Smooth muscle cell (in vitro differentiated cells): ENCODE measurements at regions not wholly inside any gene's neighbourhood (a gene's known extent, or its start where the extent isn't known, plus 50 kb on each side); places are given as distances from the start of the nearest gene placed in this dataset.

Source experiments
- DNase-seq: peaks from one replicate; lab custom pipeline; 2025; ENCODE audit not compliant: unreplicated experiment; lab: John Stamatoyannopoulos, UW
- H2AFZ ChIP-seq: fragments of 200-600 bp; sonication (generic); 2 replicates; pipeline ENCODE4 v1.6.0; 2016; ENCODE audit warnings: antibody characterized with exemption, low read depth, mild to moderate bottlenecking
- H3F3A ChIP-seq: fragments of 200-600 bp; sonication (generic); 2 replicates; pipeline ENCODE4 v1.6.0; 2017; ENCODE audit warnings: antibody characterized with exemption, low read depth
- H3K27ac ChIP-seq: fragments of 200-600 bp; sonication (generic); 2 replicates; pipeline ENCODE4 v1.5.1; 2016; ENCODE audit warnings: low read depth, mild to moderate bottlenecking
- H3K27me3 ChIP-seq: fragments of 200-600 bp; sonication (generic); 2 replicates; pipeline ENCODE4 v1.6.1; 2016; ENCODE audit warnings: low read depth, mild to moderate bottlenecking
- H3K36me3 ChIP-seq: fragments of 200-600 bp; sonication (generic); 2 replicates; pipeline ENCODE4 v1.5.1; 2016; ENCODE audit warnings: low read depth
- H3K4me1 ChIP-seq: fragments of 200-600 bp; sonication (generic); 2 replicates; pipeline ENCODE4 v1.5.1; 2016; ENCODE audit warnings: low read depth
- H3K4me2 ChIP-seq: fragments of 200-600 bp; sonication (generic); 2 replicates; pipeline ENCODE4 v1.6.0; 2016; ENCODE audit warnings: mild to moderate bottlenecking
- H3K4me3 ChIP-seq: fragments of 200-600 bp; sonication (generic); 2 replicates; pipeline ENCODE4 v1.5.1; 2016; ENCODE audit warnings: mild to moderate bottlenecking
- H3K79me2 ChIP-seq: fragments of 200-600 bp; sonication (generic); 2 replicates; pipeline ENCODE4 v1.6.0; 2016; ENCODE audit warnings: low read depth, mild to moderate bottlenecking
- H3K9ac ChIP-seq: fragments of 200-600 bp; sonication (generic); 2 replicates; pipeline ENCODE4 v1.6.0; 2016; ENCODE audit warnings: low read depth
- H3K9me3 ChIP-seq: fragments of 200-600 bp; sonication (generic); replicated peaks from 2 replicates; pipeline ENCODE4 v1.5.1; 2016; ENCODE audit warnings: low read depth
- H4K20me1 ChIP-seq: fragments of 200-600 bp; sonication (generic); 2 replicates; pipeline ENCODE4 v1.6.0; 2016; ENCODE audit warnings: low read depth
- CTCF ChIP-seq: fragments of 200-600 bp; sonication (generic); IDR thresholded peaks from 2 replicates; pipeline ENCODE4 v1.5.1; 2017; ENCODE audit warnings: borderline replicate concordance, mild to moderate bottlenecking, antibody characterized with exemption; ENCODE audit not compliant: insufficient read depth, poor library complexity, severe bottlenecking
- WGBS: methylation state at CpG from one replicate; pipeline ENCODE4 v1.1.7; 2016; ENCODE audit warnings: low lambda C conversion rate; 5-methylcytosine and 5-hydroxymethylcytosine counted together

GRCh38 chr3:74288761-74289160 is 325.7 kb downstream of the CNTN3 start:
- Histone ChIP-seq H3K79me2 (no peaks in the 10 kb centered on the region), H4K20me1 (no peaks in the 10 kb centered on the region), H3K9me3 (no peaks in the 10 kb centered on the region), H3K4me1 (no peaks in the 10 kb centered on the region), H3F3A (no peaks in the 10 kb centered on the region), H3K27ac (no peak overlapping the region), H3K4me2 (no peak overlapping the region), H2AFZ (no peak overlapping the region), H3K27me3 (no peaks in the 10 kb centered on the region), H3K36me3 (no peaks in the 10 kb centered on the region), H3K9ac (no peak overlapping the region), H3K4me3 (no peak overlapping the region)
- 71% methylated on average over 2 of the region's 2 CpGs for WGBS
- DNase-seq = no peak
- no peak for TF ChIP-seq CTCF

- no peaks in the 10 kb centered on the region for H4K20me1 ChIP-seq
- no peaks in the 10 kb centered on the region for H3K36me3 ChIP-seq
- no peak overlapping the region for H2AFZ ChIP-seq
- no peak overlapping the region for H3K4me2 ChIP-seq
- no peak overlapping the region for H3K27ac ChIP-seq
- H3K9me3 ChIP-seq = no peaks in the 10 kb centered on the region
- no peak overlapping the region for H3K9ac ChIP-seq
- no peaks in the 10 kb centered on the region for H3F3A ChIP-seq
- no peaks in the 10 kb centered on the region for H3K27me3 ChIP-seq
- no peak for TF ChIP-seq CTCF
- no peak overlapping the region for H3K4me3 ChIP-seq
- WGBS = 66% methylated on average over 1 of the region's 1 CpG
- no peaks in the 10 kb centered on the region for H3K4me1 ChIP-seq
- no peaks in the 10 kb centered on the region for H3K79me2 ChIP-seq
- no peak for DNase-seq
These were observed 326.9 kb downstream of the CNTN3 start for GRCh38 chr3:74287557-74287956.

GRCh38 chr3:74282202-74282601 is 332.3 kb downstream of the CNTN3 start:
- TF ChIP-seq CTCF = no peak
- Histone ChIP-seq H3K36me3 (no peaks in the 10 kb centered on the region), H3K4me2 (no peak overlapping the region), H3K9ac (no peak overlapping the region), H3F3A (no peaks in the 10 kb centered on the region), H3K27ac (no peak overlapping the region), H3K4me3 (no peak overlapping the region), H4K20me1 (no peaks in the 10 kb centered on the region), H3K27me3 (no peaks in the 10 kb centered on the region), H3K4me1 (no peaks in the 10 kb centered on the region), H3K79me2 (no peaks in the 10 kb centered on the region), H2AFZ (no peak overlapping the region), H3K9me3 (no peaks in the 10 kb centered on the region)
- 79% methylated on average over 1 of the region's 1 CpG for WGBS
- no peak for DNase-seq

- H3K9ac ChIP-seq = no peak overlapping the region
- WGBS = 81% methylated on average over 1 of the region's 1 CpG
- no peak overlapping the region for H3K27ac ChIP-seq
- DNase-seq = no peak
- TF ChIP-seq CTCF = no peak
- no peaks in the 10 kb centered on the region for H3K4me1 ChIP-seq
- H3K9me3 ChIP-seq = no peaks in the 10 kb centered on the region
- H3K27me3 ChIP-seq = no peaks in the 10 kb centered on the region
- H3K79me2 ChIP-seq = no peaks in the 10 kb centered on the region
- no peaks in the 10 kb centered on the region for H3K36me3 ChIP-seq
- H3K4me2 ChIP-seq = no peak overlapping the region
- H2AFZ ChIP-seq = no peak overlapping the region
- no peak overlapping the region for H3K4me3 ChIP-seq
- H3F3A ChIP-seq = no peaks in the 10 kb centered on the region
- H4K20me1 ChIP-seq = no peaks in the 10 kb centered on the region
These were observed 332.8 kb downstream of the CNTN3 start for GRCh38 chr3:74281705-74282104.
